CD14-positive monocyte (primary cell): ENCODE measurements at regions not wholly inside any gene's neighbourhood (a gene's known extent, or its start where the extent isn't known, plus 50 kb on each side); places are given as distances from the start of the nearest gene placed in this dataset.

ENCODE experiments used
- DNase-seq, 3 donors: peaks; one replicate each; pipeline ENCODE4 v3.0.0-alpha.2; 2011 to 2022
- H2AFZ ChIP-seq: 2 replicates; pipeline ENCODE4 v1.6.0; 2012; ENCODE audit warnings: mild to moderate bottlenecking, low read depth, low read length, inconsistent platforms; ENCODE audit not compliant: insufficient read depth, poor library complexity, severe bottlenecking
- H3K27ac ChIP-seq, 2 donors: 1 replicate in 1 of 2; 2 replicates in 1 of 2; pipeline ENCODE4 v1.5.1; 2012 to 2013; ENCODE audit warnings: low read length in 2 of 2, control low read depth in 1 of 2, inconsistent platforms in 1 of 2, low read depth in 1 of 2, mild to moderate bottlenecking in 1 of 2
- H3K27me3 ChIP-seq, 2 donors: one replicate each; pipeline versions ENCODE4 v1.6.0 to v1.6.1; 2011 to 2013; ENCODE audit warnings: low read length in 2 of 2; ENCODE audit not compliant: control insufficient read depth in 2 of 2, insufficient read depth in 2 of 2
- H3K36me3 ChIP-seq, 2 donors: replicated peaks in 1 of 2; 1 replicate in 1 of 2; 2 replicates in 1 of 2; pipeline versions ENCODE4 v1.5.1 to v1.6.1; 2012 to 2013; ENCODE audit warnings: low read length in 2 of 2, control low read depth in 1 of 2, inconsistent platforms in 1 of 2, mild to moderate bottlenecking in 1 of 2; ENCODE audit not compliant: insufficient read depth in 2 of 2, control insufficient read depth in 1 of 2
- H3K4me1 ChIP-seq, 2 donors: 1 replicate in 1 of 2; 2 replicates in 1 of 2; pipeline versions ENCODE4 v1.5.1 to v1.6.1; 2012 to 2013; ENCODE audit warnings: low read length in 2 of 2, control low read depth in 1 of 2, inconsistent platforms in 1 of 2, mild to moderate bottlenecking in 1 of 2, moderate library complexity in 1 of 2; ENCODE audit not compliant: insufficient read depth in 2 of 2, control insufficient read depth in 1 of 2
- H3K4me2 ChIP-seq: replicated peaks from 2 replicates; pipeline ENCODE3; 2012; ENCODE audit warnings: low read length, moderate library complexity, mild to moderate bottlenecking; ENCODE audit not compliant: poor library complexity, severe bottlenecking; ENCODE audit errors: extremely low read depth
- H3K4me3 ChIP-seq, 3 experiments: fragments of 200-600 bp in 1 of 3; sonication (generic) in 1 of 3; replicated peaks in 1 of 3; 1 replicate in 2 of 3; 2 replicates in 1 of 3; pipeline ENCODE4 v1.5.1; 2011 to 2013; ENCODE audit warnings: low read length in 3 of 3, mild to moderate bottlenecking in 3 of 3, control low read depth in 2 of 3, low read depth in 2 of 3, inconsistent platforms in 1 of 3, moderate library complexity in 1 of 3
- H3K79me2 ChIP-seq: 2 replicates; pipeline ENCODE4 v1.6.0; 2012; ENCODE audit warnings: mild to moderate bottlenecking, control low read depth, inconsistent platforms, low read length, moderate library complexity; ENCODE audit not compliant: insufficient read depth
- H3K9ac ChIP-seq: 2 replicates; pipeline ENCODE4 v1.6.0; 2017; ENCODE audit warnings: low read length, mild to moderate bottlenecking; ENCODE audit not compliant: insufficient read depth, poor library complexity, severe bottlenecking
- H3K9me3 ChIP-seq, 2 donors: replicated peaks in 1 of 2; 1 replicate in 1 of 2; 2 replicates in 1 of 2; pipeline versions ENCODE4 v1.5.1 to v1.6.1; 2012 to 2013; ENCODE audit warnings: low read length in 2 of 2, control low read depth in 1 of 2; ENCODE audit not compliant: control insufficient read depth in 1 of 2, insufficient read depth in 1 of 2
- H4K20me1 ChIP-seq: 2 replicates; pipeline ENCODE4 v1.6.0; 2012; ENCODE audit warnings: mild to moderate bottlenecking, low read length, control low read depth, moderate library complexity; ENCODE audit not compliant: insufficient read depth
- H3K27ac Mint-ChIP-seq, 7 donors: one replicate each; pipeline ENCODE4 v1.8.0; 2020; ENCODE audit warnings: mild to moderate bottlenecking in 7 of 7, mixed read lengths in 7 of 7, moderate library complexity in 6 of 7, inconsistent platforms in 2 of 7
- H3K27me3 Mint-ChIP-seq, 3 donors: one replicate each; pipeline ENCODE4 v1.8.0; 2021 to 2022; ENCODE audit warnings: low read depth in 3 of 3, mild to moderate bottlenecking in 3 of 3, mixed read lengths in 3 of 3, moderate library complexity in 3 of 3, inconsistent platforms in 1 of 3
- H3K36me3 Mint-ChIP-seq, 2 donors: one replicate each; pipeline ENCODE4 v1.8.0; 2020; ENCODE audit warnings: mixed read lengths in 2 of 2, inconsistent platforms in 1 of 2, mild to moderate bottlenecking in 1 of 2
- H3K4me1 Mint-ChIP-seq: one replicate; pipeline ENCODE4 v1.8.0; 2020; ENCODE audit warnings: mild to moderate bottlenecking, mixed read lengths
- H3K4me3 Mint-ChIP-seq, 2 donors: one replicate each; pipeline ENCODE4 v1.8.0; 2020; ENCODE audit warnings: mild to moderate bottlenecking in 2 of 2, mixed read lengths in 2 of 2, moderate library complexity in 1 of 2
- H3K9me3 Mint-ChIP-seq, 7 donors: one replicate each; pipeline ENCODE4 v1.8.0; 2020 to 2022; ENCODE audit warnings: mixed read lengths in 7 of 7, mild to moderate bottlenecking in 6 of 7, moderate library complexity in 6 of 7, inconsistent platforms in 2 of 7
- CTCF ChIP-seq: fragments of 200-600 bp; IDR thresholded peaks from one replicate; pipeline ENCODE4 v1.8.0; 2022; ENCODE audit warnings: antibody characterized with exemption, mild to moderate bottlenecking
- WGBS: methylation state at CpG from one replicate; pipeline ENCODE4 v1.1.5; 2013; ENCODE audit warnings: missing lambda C conversion rate; ENCODE audit not compliant: insufficient coverage; 5-methylcytosine and 5-hydroxymethylcytosine counted together
- intact Hi-C, 2 donors: fragments of 100-400 bp; cut with micrococcal nuclease; formaldehyde crosslinking; loops; one replicate each; pipeline versions ENCODE4 v1.15.0 to v1.15.1; 2023

GRCh38 chr11:95306123-95306522, 75.1 kb upstream of the SESN3 start:
- H3K9me3 ChIP-seq, result no peaks in the 10 kb centered on the region
- H3K36me3 ChIP-seq, result no peaks in the 10 kb centered on the region
- H3K4me3 ChIP-seq, result no peak overlapping the region
- H3K4me1 ChIP-seq, result peaks cover 24 to 25% of the 10 kb centered on the region in 2 donors
- TF ChIP-seq CTCF, result no peak
- H2AFZ ChIP-seq, result no peak overlapping the region
- no peaks in the 10 kb centered on the region for H3K79me2 ChIP-seq
- H3K4me1 Mint-ChIP-seq, result peaks cover 31% of the 10 kb centered on the region
- peaks cover 0 to 7% of the 10 kb centered on the region in 2 donors for H3K36me3 Mint-ChIP-seq
- H4K20me1 ChIP-seq, result no peaks in the 10 kb centered on the region
- H3K4me3 Mint-ChIP-seq, result no peak overlapping the region
- DNase-seq, result no peak
- 100% methylated on average over 3 of the region's 3 CpGs for WGBS
- peaks cover 0 to 2% (median 0%) of the 10 kb centered on the region in 7 donors for H3K9me3 Mint-ChIP-seq
- peak overlapping the region in 1 of 7 donors; percentile 11 for H3K27ac Mint-ChIP-seq
- intact Hi-C loops, result no loop called here
- no peak overlapping the region for H3K27ac ChIP-seq
- H3K4me2 ChIP-seq, result no peak overlapping the region
- no peaks in the 10 kb centered on the region for H3K27me3 ChIP-seq
- peaks cover 1 to 3% (median 2%) of the 10 kb centered on the region in 3 donors for H3K27me3 Mint-ChIP-seq
- no peak overlapping the region for H3K9ac ChIP-seq

DNA sequence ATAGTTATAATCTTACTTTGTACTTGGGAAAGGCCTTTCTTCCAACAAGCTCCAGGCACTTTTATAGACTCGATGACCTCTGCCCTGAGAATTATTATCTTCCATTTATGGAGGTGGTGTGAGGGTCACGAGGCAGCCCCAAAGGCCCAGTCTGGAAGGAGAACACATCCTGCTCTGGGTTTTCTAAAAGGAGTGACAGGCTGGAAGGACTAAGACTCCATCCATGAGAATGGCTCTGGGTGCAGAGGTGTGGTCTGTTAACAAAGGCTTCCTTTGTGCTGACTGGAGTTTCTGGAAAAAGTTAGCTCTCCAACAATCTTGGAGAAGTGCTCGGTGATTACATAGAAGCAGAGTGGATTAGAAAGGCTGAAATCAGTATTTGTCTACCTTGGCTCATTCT, 74.7 kb upstream of the SESN3 start:
- H3K9me3 ChIP-seq, result no peaks in the 10 kb centered on the region
- H3K27me3 Mint-ChIP-seq, result peaks cover 1 to 3% (median 2%) of the 10 kb centered on the region in 3 donors
- H3K27ac Mint-ChIP-seq, result no peak overlapping the region

More for the DNA sequence above, 74.7 kb upstream of the SESN3 start:
- H3K4me3 Mint-ChIP-seq, result no peak overlapping the region
- H3K4me1 Mint-ChIP-seq, result peaks cover 31% of the 10 kb centered on the region
- Histone ChIP-seq H3K27ac (no peak overlapping the region), H3K9ac (no peak overlapping the region), H4K20me1 (no peaks in the 10 kb centered on the region), H3K79me2 (no peaks in the 10 kb centered on the region), H3K4me2 (no peak overlapping the region), H3K4me3 (no peak overlapping the region), H2AFZ (no peak overlapping the region), H3K36me3 (no peaks in the 10 kb centered on the region), H3K4me1 (peaks cover 24 to 25% of the 10 kb centered on the region in 2 donors), H3K27me3 (no peaks in the 10 kb centered on the region)
- TF ChIP-seq CTCF, result no peak
- peaks cover 3 to 7% of the 10 kb centered on the region in 2 donors for H3K36me3 Mint-ChIP-seq
- no peak for DNase-seq
- WGBS, result 90% methylated on average over 2 of the region's 3 CpGs
- intact Hi-C loops, result no loop called here
- peaks cover 0 to 2% (median 0%) of the 10 kb centered on the region in 7 donors for H3K9me3 Mint-ChIP-seq
